HCEC 1CT (cell line): ENCODE measurements at regions not wholly inside any gene's neighbourhood (a gene's known extent, or its start where the extent isn't known, plus 50 kb on each side); places are given as distances from the start of the nearest gene placed in this dataset.
"Not testable (repeated sequence)": the region's sequence is repeated elsewhere in the genome, so short reads cannot be mapped to it uniquely, and the experiment has no call there.

Experiments used
- DNase-seq: peaks from one replicate; pipeline ENCODE4 v3.0.0-alpha.2; 2017

- no peak for DNase-seq
These were observed 208.5 kb upstream of the TNC start for GRCh38 chr9:115326461-115326860.

- no peak for DNase-seq
These were observed 209.6 kb upstream of the TNC start for GRCh38 chr9:115327436-115328122.

- DNase-seq: peak; percentile 3
These were observed 210.3 kb upstream of the TNC start for GRCh38 chr9:115328228-115328627.

GRCh38 chr9:115328677-115329076, 210.7 kb upstream of the TNC start:
- no peak for DNase-seq

GRCh38 chr9:115333277-115334070, 215.5 kb upstream of the TNC start:
- DNase-seq: no peak

GRCh38 chr9:115335439-115335838, 217.5 kb upstream of the TNC start:
- DNase-seq: no peak

GRCh38 chr9:115340314-115340713, 222.4 kb upstream of the TNC start:
- DNase-seq: no peak

GRCh38 chr9:115341426-115341825, 223.5 kb upstream of the TNC start:
- DNase-seq: no peak

- not testable (repeated sequence) for DNase-seq
These were observed 229.8 kb upstream of the TNC start for GRCh38 chr9:115347776-115348175.

- not testable (repeated sequence) for DNase-seq
These were observed 231.0 kb upstream of the TNC start for GRCh38 chr9:115348936-115349335.

- DNase-seq: peak; percentile 78
These were observed 231.6 kb upstream of the TNC start for GRCh38 chr9:115349542-115349941.

GRCh38 chr9:115350548-115350947, 232.6 kb upstream of the TNC start:
- no peak for DNase-seq

- no peak for DNase-seq
These were observed 235.7 kb upstream of the TNC start for GRCh38 chr9:115353681-115354080.

GRCh38 chr9:115357821-115358220, 239.9 kb upstream of the TNC start:
- peak; percentile 19 for DNase-seq

- DNase-seq: no peak
These were observed 241.2 kb upstream of the TNC start for GRCh38 chr9:115359017-115359780.

- no peak for DNase-seq
These were observed 242.2 kb upstream of the TNC start for GRCh38 chr9:115360122-115360521.

GRCh38 chr9:115362101-115362500, 244.1 kb upstream of the TNC start:
- no peak for DNase-seq

GRCh38 chr9:115362640-115363039, 244.7 kb upstream of the TNC start:
- DNase-seq: no peak

GRCh38 chr9:115364991-115365390, 247.0 kb upstream of the TNC start:
- DNase-seq: no peak

GRCh38 chr9:115367321-115367720, 249.4 kb upstream of the TNC start:
- no peak for DNase-seq

GRCh38 chr9:115367780-115368525, 250.0 kb upstream of the TNC start:
- DNase-seq: peak; percentile 77

GRCh38 chr9:115369322-115369957, 251.5 kb upstream of the TNC start:
- peak; percentile 79 for DNase-seq
